PC-3 (cell line): ENCODE measurements at regions not wholly inside any gene's neighbourhood (a gene's known extent, or its start where the extent isn't known, plus 50 kb on each side); places are given as distances from the start of the nearest gene placed in this dataset.

Experiments used
- ATAC-seq: fragments of 200-7000 bp; cut with Tn5 transposase; 2 replicates; pipeline ENCODE4 v1.9.1; 2020; ENCODE audit warnings: mild to moderate bottlenecking, moderate library complexity
- BruUV-seq: library from RNA; stranded (reverse); fragments of 400-500 nt; replicated peaks from 2 replicates; lab custom pipeline; 2021; lab: Mats Ljungman, UMichigan
- CTCF ChIA-PET: fragments of 300-600 bp; sonication (Branson Sonifier 250); formaldehyde crosslinking; loops from one replicate; lab custom pipeline; 2022; ENCODE audit warnings: antibody characterized with exemption; lab: Charles Lee
- POLR2A ChIA-PET: fragments of 300-600 bp; sonication (Branson Sonifier 250); formaldehyde crosslinking; loops from one replicate; lab custom pipeline; 2022; ENCODE audit warnings: antibody characterized with exemption; ENCODE audit not compliant: unreplicated experiment; lab: Charles Lee
- DNase-seq: peaks from one replicate; pipeline ENCODE4 v3.0.0-alpha.2; 2015
- H2AFZ ChIP-seq: fragments of 300-600 bp; sonication (generic); 2 replicates; pipeline ENCODE4 v1.6.0; 2016; ENCODE audit warnings: antibody characterized with exemption, low read length
- H3F3A ChIP-seq: fragments of 300-600 bp; sonication (generic); one replicate; pipeline ENCODE4 v1.6.0; 2017; ENCODE audit warnings: antibody characterized with exemption, low read length, control low read depth, mild to moderate bottlenecking; ENCODE audit not compliant: unreplicated experiment
- H3K27ac ChIP-seq: fragments of 300-600 bp; sonication (generic); 2 replicates; pipeline ENCODE4 v1.5.1; 2016; ENCODE audit warnings: mild to moderate bottlenecking, low read length
- H3K27me3 ChIP-seq: fragments of 300-600 bp; sonication (generic); 2 replicates; pipeline ENCODE4 v1.6.1; 2016; ENCODE audit warnings: low read length, mixed read lengths
- H3K36me3 ChIP-seq: fragments of 300-600 bp; sonication (generic); 2 replicates; pipeline ENCODE4 v1.6.1; 2016; ENCODE audit warnings: low read depth, mixed run types, low read length, mixed read lengths
- H3K4me1 ChIP-seq: fragments of 300-600 bp; sonication (generic); 2 replicates; pipeline ENCODE4 v1.5.1; 2016; ENCODE audit warnings: low read length; ENCODE audit not compliant: insufficient read depth
- H3K4me2 ChIP-seq: fragments of 300-600 bp; sonication (generic); 2 replicates; pipeline ENCODE4 v1.6.0; 2016; ENCODE audit warnings: low read length
- H3K4me3 ChIP-seq: fragments of 300-600 bp; sonication (generic); 2 replicates; pipeline ENCODE4 v1.5.1; 2016; ENCODE audit warnings: mild to moderate bottlenecking, low read length, mixed read lengths
- H3K79me2 ChIP-seq: fragments of 300-600 bp; sonication (generic); 2 replicates; pipeline ENCODE4 v1.6.1; 2017; ENCODE audit warnings: low read length, mixed read lengths
- H3K9ac ChIP-seq: fragments of 300-600 bp; sonication (generic); 2 replicates; pipeline ENCODE4 v1.6.0; 2016; ENCODE audit warnings: mild to moderate bottlenecking, low read length
- H3K9me2 ChIP-seq: fragments of 300-600 bp; sonication (generic); replicated peaks from 2 replicates; pipeline ENCODE4 v1.6.1; 2016; ENCODE audit warnings: mixed run types, low read length, mixed read lengths
- H3K9me3 ChIP-seq: fragments of 300-600 bp; sonication (generic); 2 replicates; pipeline ENCODE4 v1.6.1; 2016; ENCODE audit warnings: low read length, mixed read lengths
- H4K20me1 ChIP-seq: fragments of 300-600 bp; sonication (generic); 2 replicates; pipeline ENCODE4 v1.6.1; 2016; ENCODE audit warnings: low read length, mixed read lengths
- CTCF ChIP-seq: fragments of 300-600 bp; sonication (generic); conservative IDR thresholded peaks from 2 replicates; pipeline ENCODE4 v1.5.1; 2017; ENCODE audit warnings: antibody characterized with exemption, low read depth, mild to moderate bottlenecking, low read length
- EZH2 ChIP-seq: fragments of 300-600 bp; sonication (generic); IDR thresholded peaks from one replicate; pipeline ENCODE4 v1.6.1; 2017; ENCODE audit warnings: antibody characterized with exemption, mild to moderate bottlenecking, low read length; ENCODE audit not compliant: unreplicated experiment
- EZH2phosphoT487 ChIP-seq: fragments of 300-600 bp; sonication (generic); IDR thresholded peaks from 2 replicates; pipeline ENCODE4 v1.6.1; 2018; ENCODE audit warnings: mild to moderate bottlenecking, antibody characterized with exemption, low read length, borderline replicate concordance
- intact Hi-C: fragments of 100-400 bp; cut with micrococcal nuclease; formaldehyde crosslinking; loops from 2 replicates; pipeline ENCODE4 v1.9.0; 2023

- ChIA-PET CTCF (no interaction called here), POLR2A (no interaction called here)
- H3K36me3 ChIP-seq, result no peaks in the 10 kb centered on the region
- peaks cover 17% of the 10 kb centered on the region for H3K4me1 ChIP-seq
- no peak overlapping the region for H3K9ac ChIP-seq
- no peaks in the 10 kb centered on the region for H3F3A ChIP-seq
- no peaks in the 10 kb centered on the region for H3K9me3 ChIP-seq
- H3K79me2 ChIP-seq, result peaks cover 25% of the 10 kb centered on the region
- no peak overlapping the region for H3K4me2 ChIP-seq
- no peak overlapping the region for H2AFZ ChIP-seq
- no peak overlapping the region for H3K4me3 ChIP-seq
- ATAC-seq, result no peak
- intact Hi-C loops, result loop anchor here (10.0 kb wide), 1 partner anchor 202 kb away; no protein-coding TSS in a partner anchor
- DNase-seq, result no peak
- BruUV-seq, result no TSS peak
- peaks cover 31% of the 10 kb centered on the region for H3K27me3 ChIP-seq
- TF ChIP-seq EZH2 (no peak), EZH2phosphoT487 (no peak), CTCF (no peak)
- no peaks in the 10 kb centered on the region for H3K9me2 ChIP-seq
- no peak overlapping the region for H3K27ac ChIP-seq
- H4K20me1 ChIP-seq, result no peaks in the 10 kb centered on the region
These were observed 129.4 kb upstream of the ZNF746 start for GRCh38 chr7:149626972-149627371.

GRCh38 chr7:149625947-149626392 lies 128.4 kb upstream of the ZNF746 start:
- H4K20me1 ChIP-seq, result no peaks in the 10 kb centered on the region
- peaks cover 17% of the 10 kb centered on the region for H3K4me1 ChIP-seq
- H3K4me3 ChIP-seq, result peak overlapping the region; percentile 99; the same call in 1 of the 2 replicates
- H3K9ac ChIP-seq, result no peak overlapping the region
- H2AFZ ChIP-seq, result peak overlapping the region; percentile 99
- POLR2A ChIA-PET, result interaction anchor here (0.7 kb wide), 1 partner anchor 166 kb away, joined by 27 read pairs; no protein-coding TSS in a partner anchor
- H3K9me2 ChIP-seq, result no peaks in the 10 kb centered on the region
- H3K36me3 ChIP-seq, result no peaks in the 10 kb centered on the region
- CTCF ChIA-PET, result interaction anchor here (0.5 to 1.6 kb wide), 6 partner anchors 27 to 166 kb away, joined by 3 to 9 read pairs (median 5); no protein-coding TSS in a partner anchor
- no peaks in the 10 kb centered on the region for H3F3A ChIP-seq
- H3K27me3 ChIP-seq, result peaks cover 21% of the 10 kb centered on the region
- H3K4me2 ChIP-seq, result peak overlapping the region; percentile 90
- H3K79me2 ChIP-seq, result peaks cover 29% of the 10 kb centered on the region
- intact Hi-C loops, result loop anchor here (2.0 to 10.0 kb wide), 3 partner anchors 89 to 201 kb away; a partner anchor contains a TSS
- DNase-seq (no peak), ATAC-seq (no peak)
- TF ChIP-seq EZH2 (no peak), EZH2phosphoT487 (no peak), CTCF (no peak)
- BruUV-seq, result no TSS peak
- H3K9me3 ChIP-seq, result no peaks in the 10 kb centered on the region
- no peak overlapping the region for H3K27ac ChIP-seq

GRCh38 chr7:149625340-149625946 lies 127.8 kb upstream of the ZNF746 start:
- DNase-seq, result peak; percentile 61
- TF ChIP-seq CTCF, result peak; percentile 71
- no peak for TF ChIP-seq EZH2
- Histone ChIP-seq H2AFZ (peak overlapping the region; percentile 99), H3K4me1 (peaks cover 17% of the 10 kb centered on the region), H3K4me3 (peak overlapping the region; percentile 99), H3K9me3 (no peaks in the 10 kb centered on the region), H3K27me3 (peaks cover 16% of the 10 kb centered on the region), H4K20me1 (no peaks in the 10 kb centered on the region), H3K79me2 (peaks cover 29% of the 10 kb centered on the region), H3K9ac (peak overlapping the region; percentile 92; the same call in 1 of the 2 replicates), H3K36me3 (0 out of 2 replicates have a peak, but pooled peaks cover 3% of the 10 kb centered on the region), H3K4me2 (peak overlapping the region; percentile 90), H3F3A (no peaks in the 10 kb centered on the region), H3K27ac (no peak overlapping the region), H3K9me2 (no peaks in the 10 kb centered on the region)
- intact Hi-C loops, result loop anchor here (2.0 to 10.0 kb wide), 3 partner anchors 89 to 201 kb away; a partner anchor contains a TSS
- ATAC-seq, result peak; percentile 37
- BruUV-seq, result no TSS peak
- ChIA-PET CTCF (interaction anchor here (0.5 to 1.6 kb wide), 7 partner anchors 27 to 165 kb away, joined by 3 to 9 read pairs (median 4); no protein-coding TSS in a partner anchor), POLR2A (interaction anchor here (0.6 kb wide), 1 partner anchor 157 kb away, joined by 3 read pairs; no protein-coding TSS in a partner anchor)
